ENCODE measurements at regions not wholly inside any gene's neighbourhood (a gene's known extent, or its start where the extent isn't known, plus 50 kb on each side); places are given as distances from the start of the nearest gene placed in this dataset.
"Not testable (repeated sequence)": the region's sequence is repeated elsewhere in the genome, so short reads cannot be mapped to it uniquely, and the experiment has no call there.

DNA sequence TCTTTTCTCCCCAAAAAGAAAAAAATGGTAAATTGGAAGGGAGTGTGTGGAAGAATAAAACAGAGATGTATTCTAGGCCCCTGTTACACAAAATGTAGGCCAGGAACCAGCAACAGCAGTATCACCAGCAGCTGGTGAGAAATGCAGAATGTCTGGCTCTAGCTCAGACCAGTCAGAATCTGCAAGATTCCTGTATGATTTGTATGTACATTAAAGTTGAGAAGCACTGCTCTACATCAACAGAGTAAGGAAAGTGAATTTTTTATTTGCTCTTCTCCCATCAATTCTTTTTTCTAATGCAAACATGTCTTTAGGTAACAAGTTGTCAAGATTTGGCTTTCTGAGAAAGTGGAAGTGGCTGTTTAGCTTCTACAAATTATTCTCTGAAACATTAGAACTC lies 235.4 kb upstream of the FANCL start:
- no peak overlapping the region for H3K27ac ChIP-seq (ENCODE audit: low read depth)
- H3K36me3 ChIP-seq (ENCODE audit: insufficient read depth), result no peaks in the 10 kb centered on the region

DNA sequence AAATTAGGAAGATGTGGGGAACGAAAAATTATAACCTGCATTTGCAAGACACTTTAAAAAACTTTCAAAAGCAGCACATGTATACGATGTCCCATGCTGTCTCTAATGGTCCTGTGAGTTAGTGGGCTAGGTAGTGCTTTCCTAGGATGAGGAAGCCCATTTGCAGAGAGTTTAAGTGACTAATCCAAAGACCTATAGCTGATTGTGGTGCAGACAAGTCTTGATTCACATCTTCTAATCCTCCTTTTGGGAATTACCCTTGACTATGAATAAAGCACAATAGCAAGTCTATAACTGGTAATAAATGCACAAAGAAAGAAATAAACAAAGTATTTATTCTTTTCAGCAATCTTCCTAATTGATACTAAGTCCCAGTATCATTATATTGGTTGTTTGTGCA lies 234.6 kb upstream of the FANCL start:
- DNase-seq (ENCODE audit: extremely low spot score), result no peak
- Histone ChIP-seq H3K4me1 (ENCODE audit: insufficient read depth) (no peaks in the 10 kb centered on the region), H3K4me3 (ENCODE audit: low read depth, low read length) (no peak overlapping the region), H3K36me3 (ENCODE audit: insufficient read depth) (no peaks in the 10 kb centered on the region), H3K27ac (ENCODE audit: low read depth) (no peak overlapping the region)
- 80% methylated on average over 2 of the region's 2 CpGs for WGBS

More for the DNA sequence above, 235.4 kb upstream of the FANCL start:
- H3K4me3 ChIP-seq (ENCODE audit: low read depth, low read length), result no peak overlapping the region
- no peaks in the 10 kb centered on the region for H3K4me1 ChIP-seq (ENCODE audit: insufficient read depth)
- no peak for DNase-seq (ENCODE audit: extremely low spot score)

DNA sequence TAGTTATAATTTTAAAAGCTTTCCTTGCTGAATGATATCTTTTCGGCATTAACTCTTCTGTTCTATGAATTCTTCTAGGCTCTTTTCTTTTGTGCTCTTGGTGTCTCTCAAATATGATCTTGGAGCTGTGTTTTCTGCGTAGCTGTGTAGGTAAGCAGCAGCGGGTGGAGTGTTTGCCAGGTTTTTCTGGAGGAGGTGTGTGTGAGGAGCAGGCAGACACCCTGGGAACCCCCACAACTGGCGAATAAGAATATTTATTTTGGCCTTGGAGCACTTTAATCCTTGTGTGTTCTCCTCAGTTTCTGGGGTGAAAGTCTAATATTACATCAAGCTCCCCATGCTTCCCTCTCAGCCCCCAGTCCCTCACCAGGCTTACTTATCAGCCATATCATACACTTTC lies 232.0 kb upstream of the FANCL start:
- no peak for DNase-seq (ENCODE audit: extremely low spot score)
- no peaks in the 10 kb centered on the region for H3K4me1 ChIP-seq (ENCODE audit: insufficient read depth)
- WGBS, result 91% methylated on average over 4 of the region's 4 CpGs
- H3K27ac ChIP-seq (ENCODE audit: low read depth), result no peak overlapping the region
- no peaks in the 10 kb centered on the region for H3K36me3 ChIP-seq (ENCODE audit: insufficient read depth)
- H3K4me3 ChIP-seq (ENCODE audit: low read depth, low read length), result no peak overlapping the region

DNA sequence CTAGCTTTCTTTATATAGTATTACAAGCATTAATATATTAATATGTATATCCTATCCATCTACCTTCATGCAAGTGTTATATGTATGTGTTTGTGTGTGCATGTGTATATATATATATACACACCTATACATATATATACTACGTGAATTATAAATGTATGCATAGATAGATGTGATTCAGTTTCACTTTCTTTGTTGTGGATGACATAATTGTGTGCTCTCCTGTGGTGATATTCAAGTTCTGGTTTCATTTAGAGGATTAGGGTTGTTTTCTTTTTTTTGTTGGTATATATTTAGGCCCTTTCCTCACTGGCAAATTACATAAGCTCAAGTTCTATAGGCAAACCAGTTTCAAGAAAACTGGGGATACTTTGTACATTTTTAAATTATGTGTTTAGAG lies 225.7 kb upstream of the FANCL start:
- Histone ChIP-seq H3K4me1 (ENCODE audit: insufficient read depth) (no peaks in the 10 kb centered on the region), H3K36me3 (ENCODE audit: insufficient read depth) (no peaks in the 10 kb centered on the region), H3K27ac (ENCODE audit: low read depth) (no peak overlapping the region), H3K4me3 (ENCODE audit: low read depth, low read length) (no peak overlapping the region)
- 81% methylated on average over 1 of the region's 1 CpG for WGBS
- no peak for DNase-seq (ENCODE audit: extremely low spot score)

DNA sequence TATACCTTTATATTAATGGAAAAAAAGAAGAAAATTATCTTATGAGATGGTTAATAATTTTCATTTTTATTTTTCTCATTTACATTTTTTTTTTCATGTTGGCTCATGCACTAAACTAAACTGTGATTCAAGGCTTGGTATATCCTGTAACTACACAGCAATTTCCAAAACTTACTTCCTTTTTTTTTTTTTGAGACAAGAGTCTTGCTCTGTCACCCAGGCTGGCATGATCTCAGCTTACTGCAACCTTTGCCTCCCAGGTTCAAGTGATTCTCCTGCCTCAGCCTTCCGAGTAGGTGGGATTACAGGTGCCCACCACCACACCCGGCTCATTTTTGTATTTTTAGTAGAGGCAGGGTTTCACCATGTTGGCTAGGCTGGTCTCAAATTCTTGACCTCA lies 224.9 kb upstream of the FANCL start:
- H3K36me3 ChIP-seq (ENCODE audit: insufficient read depth); H3K4me1 ChIP-seq (ENCODE audit: insufficient read depth); H3K27ac ChIP-seq (ENCODE audit: low read depth); DNase-seq (ENCODE audit: extremely low spot score); H3K4me3 ChIP-seq (ENCODE audit: low read depth, low read length): not testable (repeated sequence)
- 91% methylated on average over 2 of the region's 2 CpGs for WGBS

DNA sequence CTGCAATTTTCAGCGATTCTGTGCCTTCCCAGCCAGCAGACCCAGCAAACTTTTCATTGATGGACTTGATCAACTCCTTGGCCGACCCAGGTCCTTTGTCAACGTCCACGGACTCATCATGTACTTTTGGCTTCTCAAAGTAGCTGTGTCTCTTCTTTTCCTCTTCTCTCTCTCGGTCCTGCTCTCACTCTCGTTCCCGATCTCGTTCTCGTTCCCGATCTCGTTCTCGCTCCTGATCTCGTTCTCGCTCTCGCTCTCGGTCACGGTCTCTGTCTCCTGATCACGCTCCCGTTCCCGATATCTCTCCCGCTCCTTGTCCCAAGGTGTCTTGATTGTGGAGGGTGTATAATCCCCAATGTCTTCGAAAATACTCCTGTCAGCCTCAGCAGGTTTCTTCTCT lies 219.5 kb upstream of the FANCL start:
- no peak for DNase-seq (ENCODE audit: extremely low spot score)
- no peaks in the 10 kb centered on the region for H3K4me1 ChIP-seq (ENCODE audit: insufficient read depth)
- H3K4me3 ChIP-seq (ENCODE audit: low read depth, low read length), result no peak overlapping the region
- no peaks in the 10 kb centered on the region for H3K36me3 ChIP-seq (ENCODE audit: insufficient read depth)
- WGBS, result 96% methylated on average over 22 of the region's 22 CpGs
- no peak overlapping the region for H3K27ac ChIP-seq (ENCODE audit: low read depth)

DNA sequence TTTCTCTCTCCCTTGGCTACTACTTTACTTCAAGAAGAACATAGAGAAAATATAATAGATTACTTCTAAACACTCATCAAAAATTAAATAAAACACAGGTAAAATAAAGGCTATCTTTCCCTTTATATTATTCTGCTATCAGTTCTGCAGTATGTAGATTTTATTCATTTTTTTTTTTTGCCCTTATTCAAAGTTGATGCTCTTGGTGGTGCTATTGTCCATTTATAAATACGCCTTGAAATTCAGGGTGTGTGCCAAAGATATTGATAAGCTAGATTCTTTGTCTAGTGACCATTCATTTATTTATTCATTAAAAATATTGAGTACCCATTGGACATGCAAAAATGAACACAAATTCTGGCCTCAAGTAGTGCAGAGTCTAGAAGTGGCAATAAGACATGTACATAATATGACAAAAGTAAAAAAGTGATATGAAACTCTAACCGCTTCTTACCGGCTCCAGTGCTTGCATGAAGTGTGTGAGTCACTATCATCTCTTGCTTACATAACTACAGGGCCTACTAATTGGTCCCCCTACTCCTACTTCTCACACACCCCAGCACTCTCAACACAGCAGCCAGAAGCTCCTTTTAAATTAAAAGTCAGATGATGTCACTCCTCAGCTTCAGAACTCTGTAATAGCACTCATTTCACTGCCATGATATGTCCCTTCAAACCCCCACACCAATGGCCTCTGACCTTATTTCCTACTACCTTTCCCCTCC lies 208.3 kb upstream of the FANCL start:
- WGBS, result 66% methylated on average over 3 of the region's 3 CpGs
- Histone ChIP-seq H3K4me1 (ENCODE audit: insufficient read depth) (no peaks in the 10 kb centered on the region), H3K27ac (ENCODE audit: low read depth) (no peak overlapping the region), H3K36me3 (ENCODE audit: insufficient read depth) (no peaks in the 10 kb centered on the region), H3K4me3 (ENCODE audit: low read depth, low read length) (no peak overlapping the region)
- no peak for DNase-seq (ENCODE audit: extremely low spot score)

DNA sequence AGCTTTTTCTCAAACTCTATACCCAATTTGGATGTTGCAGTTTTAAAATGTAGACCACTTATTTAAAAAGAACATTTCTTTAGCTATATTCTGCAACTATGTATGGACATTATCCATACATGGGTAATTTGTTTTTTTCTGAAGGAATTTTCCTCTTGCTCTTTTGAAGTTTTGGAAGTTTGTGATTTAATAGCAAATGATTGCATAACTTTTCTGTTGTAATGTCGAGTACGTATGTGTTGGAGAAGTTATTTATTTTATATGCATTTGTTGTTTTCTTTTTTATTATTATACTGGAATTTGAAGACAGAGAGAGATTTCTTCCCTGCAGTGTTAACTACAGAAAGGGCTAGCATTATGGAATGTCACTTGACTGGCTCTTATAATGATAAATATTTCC lies 207.7 kb upstream of the FANCL start:
- 74% methylated on average over 2 of the region's 2 CpGs for WGBS
- Histone ChIP-seq H3K4me1 (ENCODE audit: insufficient read depth) (no peaks in the 10 kb centered on the region), H3K27ac (ENCODE audit: low read depth) (no peak overlapping the region), H3K4me3 (ENCODE audit: low read depth, low read length) (no peak overlapping the region), H3K36me3 (ENCODE audit: insufficient read depth) (no peaks in the 10 kb centered on the region)
- no peak for DNase-seq (ENCODE audit: extremely low spot score)

DNA sequence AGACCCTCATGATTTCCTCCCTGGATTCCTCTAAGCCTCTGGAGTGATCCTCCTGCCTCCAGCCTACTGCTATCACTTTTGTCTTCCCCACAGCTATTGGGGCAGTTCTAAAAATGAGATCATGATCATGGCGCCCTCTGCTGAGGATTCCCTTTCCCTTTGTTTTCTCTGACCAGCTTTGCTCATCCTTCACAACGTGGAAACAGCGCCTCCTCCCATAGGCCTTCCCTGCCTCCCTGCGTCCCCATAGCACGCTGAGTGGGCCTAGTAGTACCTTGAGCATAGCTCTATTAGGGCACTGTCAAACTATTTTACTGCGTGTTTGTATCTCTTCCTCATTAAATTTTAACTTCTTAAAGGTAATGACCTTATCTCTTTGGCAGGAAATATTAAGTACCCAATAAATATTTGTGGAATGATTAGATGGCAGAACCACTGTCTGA lies 207.0 kb upstream of the FANCL start:
- DNase-seq (ENCODE audit: extremely low spot score), result no peak
- WGBS, result 16% methylated on average over 6 of the region's 6 CpGs
- Histone ChIP-seq H3K4me1 (ENCODE audit: insufficient read depth) (no peaks in the 10 kb centered on the region), H3K27ac (ENCODE audit: low read depth) (no peak overlapping the region), H3K36me3 (ENCODE audit: insufficient read depth) (no peaks in the 10 kb centered on the region), H3K4me3 (ENCODE audit: low read depth, low read length) (no peak overlapping the region)

DNA sequence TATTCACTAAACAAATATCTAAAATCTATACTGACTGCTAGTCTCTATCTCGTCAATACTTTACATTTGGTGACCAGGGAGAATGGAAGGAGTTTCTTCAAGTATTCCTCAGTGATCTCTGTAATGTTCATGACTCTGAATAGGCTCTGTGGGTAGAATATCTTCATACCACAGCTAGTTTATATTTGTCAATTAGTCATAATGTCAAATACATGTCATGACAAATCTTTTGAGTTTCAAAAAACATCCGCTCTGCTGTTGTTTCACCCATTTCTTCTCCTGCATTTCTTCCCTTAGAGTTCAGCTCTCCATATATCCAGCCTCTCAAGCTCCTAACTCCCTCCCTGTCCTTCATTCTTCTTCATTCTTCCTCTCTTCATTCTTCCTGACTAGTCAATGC lies 206.5 kb upstream of the FANCL start:
- 90% methylated on average over 2 of the region's 2 CpGs for WGBS
- Histone ChIP-seq H3K36me3 (ENCODE audit: insufficient read depth) (no peaks in the 10 kb centered on the region), H3K27ac (ENCODE audit: low read depth) (no peak overlapping the region), H3K4me3 (ENCODE audit: low read depth, low read length) (no peak overlapping the region), H3K4me1 (ENCODE audit: insufficient read depth) (no peaks in the 10 kb centered on the region)
- no peak for DNase-seq (ENCODE audit: extremely low spot score)

DNA sequence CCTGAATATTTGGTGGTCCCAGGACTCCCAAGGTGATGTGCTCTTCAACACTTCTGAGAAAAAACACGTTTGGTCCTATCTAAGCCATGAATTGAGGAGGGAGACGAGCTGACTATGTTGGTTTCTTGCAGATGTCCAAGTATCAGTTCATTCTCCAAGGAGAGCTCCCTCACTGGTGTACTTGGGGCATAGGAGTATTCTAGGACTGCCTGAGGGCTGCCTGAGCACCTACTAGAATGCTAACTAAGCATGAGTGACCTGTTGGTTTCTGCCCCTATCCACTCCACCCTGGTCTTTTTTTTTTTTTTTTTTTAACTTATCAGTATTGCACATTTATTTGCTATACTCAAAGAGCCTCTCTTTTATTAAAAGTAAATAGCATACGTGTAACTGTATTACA lies 200.5 kb upstream of the FANCL start:
- no peak for DNase-seq (ENCODE audit: extremely low spot score)
- no peaks in the 10 kb centered on the region for H3K36me3 ChIP-seq (ENCODE audit: insufficient read depth)
- no peak overlapping the region for H3K4me3 ChIP-seq (ENCODE audit: low read depth, low read length)
- no peak overlapping the region for H3K27ac ChIP-seq (ENCODE audit: low read depth)
- no peaks in the 10 kb centered on the region for H3K4me1 ChIP-seq (ENCODE audit: insufficient read depth)
- WGBS, result 68% methylated on average over 3 of the region's 3 CpGs

DNA sequence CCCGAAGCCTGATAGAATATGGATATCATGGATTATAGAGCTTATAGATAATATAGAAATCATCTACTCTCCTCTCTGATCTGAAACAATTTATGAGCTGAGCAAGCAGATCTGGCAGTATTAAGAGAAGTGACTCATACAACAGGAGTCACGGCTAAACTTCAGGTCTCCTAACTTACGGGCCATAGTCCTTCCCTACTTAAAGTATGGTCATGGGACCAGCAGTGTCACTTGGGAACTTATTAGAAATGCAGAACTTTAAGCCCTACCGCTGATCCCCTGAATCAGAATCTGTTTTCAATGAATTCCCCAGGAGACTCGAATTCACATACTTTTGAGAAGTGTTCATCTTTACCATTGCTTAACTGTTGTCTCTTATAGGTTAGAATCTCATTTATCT lies 195.7 kb upstream of the FANCL start:
- H3K27ac ChIP-seq (ENCODE audit: low read depth), result no peak overlapping the region
- WGBS, result 57% methylated on average over 5 of the region's 5 CpGs
- H3K4me3 ChIP-seq (ENCODE audit: low read depth, low read length), result no peak overlapping the region
- no peak for DNase-seq (ENCODE audit: extremely low spot score)
- H3K36me3 ChIP-seq (ENCODE audit: insufficient read depth), result no peaks in the 10 kb centered on the region
- H3K4me1 ChIP-seq (ENCODE audit: insufficient read depth), result no peaks in the 10 kb centered on the region

DNA sequence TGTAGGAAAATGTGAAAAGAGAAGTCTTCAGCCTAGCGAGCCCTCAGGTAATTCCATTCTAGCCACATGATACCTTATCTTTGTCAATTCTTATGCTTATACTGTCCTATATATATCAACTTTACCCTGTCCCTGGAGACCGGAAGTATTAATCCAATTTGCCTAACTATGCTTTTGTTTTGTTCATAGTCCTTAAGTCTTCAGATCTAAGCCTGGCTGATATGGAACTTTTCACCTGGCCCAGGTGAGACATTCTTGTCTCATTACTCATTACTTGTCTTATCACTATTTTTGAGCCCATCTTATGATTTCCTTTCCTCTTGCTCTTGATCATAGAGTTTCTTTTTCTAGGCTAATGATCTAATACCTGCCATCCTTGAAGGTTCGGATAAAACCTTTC lies 194.1 kb upstream of the FANCL start:
- WGBS, result 83% methylated on average over 3 of the region's 3 CpGs

DNA sequence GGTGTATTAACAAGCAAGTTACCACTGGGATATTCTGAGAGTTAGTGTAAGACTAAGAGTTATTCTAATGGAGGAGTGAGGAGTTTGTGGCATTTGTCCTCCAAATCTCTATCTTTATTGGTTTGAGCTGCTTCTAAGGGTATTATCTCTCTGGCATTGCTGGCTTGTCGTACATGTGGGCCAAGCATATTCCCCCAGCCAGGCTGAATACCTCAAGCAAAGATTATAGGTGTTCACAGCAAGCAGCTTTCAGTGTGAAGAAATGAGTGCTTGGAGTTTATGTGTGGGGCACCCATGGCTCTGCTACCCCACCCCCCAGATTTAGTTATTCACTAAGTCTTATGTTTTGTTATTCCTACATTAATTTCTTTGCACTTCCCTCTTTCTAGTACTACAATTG lies 193.6 kb upstream of the FANCL start:
- Histone ChIP-seq H3K4me3 (ENCODE audit: low read depth, low read length) (no peak overlapping the region), H3K36me3 (ENCODE audit: insufficient read depth) (no peaks in the 10 kb centered on the region), H3K27ac (ENCODE audit: low read depth) (no peak overlapping the region), H3K4me1 (ENCODE audit: insufficient read depth) (no peaks in the 10 kb centered on the region)
- 54% methylated on average over 1 of the region's 1 CpG for WGBS
- no peak for DNase-seq (ENCODE audit: extremely low spot score)

More for the DNA sequence above, 194.1 kb upstream of the FANCL start:
- no peaks in the 10 kb centered on the region for H3K4me1 ChIP-seq (ENCODE audit: insufficient read depth)
- no peak overlapping the region for H3K4me3 ChIP-seq (ENCODE audit: low read depth, low read length)
- no peaks in the 10 kb centered on the region for H3K36me3 ChIP-seq (ENCODE audit: insufficient read depth)
- DNase-seq (ENCODE audit: extremely low spot score), result no peak
- H3K27ac ChIP-seq (ENCODE audit: low read depth), result no peak overlapping the region
